GM18870 (cell line): ENCODE measurements at regions not wholly inside any gene's neighbourhood (a gene's known extent, or its start where the extent isn't known, plus 50 kb on each side); places are given as distances from the start of the nearest gene placed in this dataset.

ENCODE experiments used
- ATAC-seq: cut with Tn5 transposase; IDR thresholded peaks from one replicate; pipeline ENCODE4 v1.9.1; 2021; ENCODE audit warnings: moderate library complexity; ENCODE audit not compliant: unreplicated experiment

DNA sequence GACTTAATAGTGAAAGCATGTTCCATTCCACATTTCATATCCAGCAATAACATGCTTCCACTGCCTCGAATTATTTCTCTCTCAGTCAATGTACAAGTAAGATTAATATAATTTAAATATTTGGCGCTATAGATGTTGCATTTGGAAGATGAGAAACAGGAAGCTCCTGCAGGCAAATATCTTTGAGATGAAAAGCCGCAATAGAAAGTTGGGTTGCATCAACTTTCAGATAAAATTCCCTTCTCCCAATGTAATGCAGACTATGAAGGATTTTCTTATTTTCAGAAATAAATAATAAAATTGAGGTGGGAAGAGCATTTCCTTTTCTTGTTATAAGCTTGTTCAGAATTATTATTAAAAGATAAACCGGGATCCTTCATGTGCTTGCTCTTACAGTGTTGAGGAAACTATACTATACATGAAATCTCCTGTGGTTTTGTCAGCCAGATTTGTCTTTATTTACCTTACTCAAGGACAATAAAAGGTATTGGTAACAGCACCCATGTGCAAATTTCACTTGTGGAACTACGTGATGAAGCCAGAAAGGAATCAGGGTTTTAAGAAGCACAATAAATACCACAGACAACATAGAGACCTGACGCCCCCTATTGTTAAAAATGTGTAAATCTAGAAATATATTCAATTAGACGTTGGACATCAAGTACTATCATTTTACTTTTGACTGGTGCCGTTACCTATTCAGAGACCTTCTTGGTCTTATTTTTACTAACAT lies 307.0 kb downstream of the ARPP21 start:
- no peak for ATAC-seq

DNA sequence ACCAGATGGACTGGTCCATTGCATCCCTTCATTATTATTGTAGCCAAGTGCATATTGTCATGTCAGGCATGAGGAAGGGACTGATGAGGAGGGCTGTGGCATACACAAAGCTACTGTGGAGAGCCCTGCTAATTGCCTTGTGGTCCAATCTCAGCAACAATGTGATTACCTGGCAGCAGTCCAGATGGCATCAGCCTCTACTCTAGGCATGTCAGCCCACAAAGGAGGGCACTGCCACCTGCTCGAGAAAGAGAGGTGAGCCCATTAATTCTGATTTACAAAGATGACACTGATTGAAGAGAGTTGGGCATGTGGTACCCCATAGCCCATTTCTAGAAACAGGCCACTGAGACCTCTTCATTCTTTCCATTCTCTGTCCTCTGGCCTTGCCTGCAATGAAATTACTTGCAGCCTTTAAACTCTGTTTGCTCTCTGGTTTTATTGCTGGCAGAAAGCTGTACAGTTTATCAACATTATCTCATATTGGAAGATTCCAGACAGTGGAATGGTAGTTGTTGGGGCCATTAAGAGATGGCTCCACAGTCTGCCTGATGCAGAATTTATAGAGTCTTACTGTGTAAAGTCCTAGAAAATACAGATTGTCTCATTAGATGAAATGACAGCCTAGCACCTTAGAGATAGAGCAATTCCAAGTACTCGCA lies 307.7 kb downstream of the ARPP21 start:
- no peak for ATAC-seq

DNA sequence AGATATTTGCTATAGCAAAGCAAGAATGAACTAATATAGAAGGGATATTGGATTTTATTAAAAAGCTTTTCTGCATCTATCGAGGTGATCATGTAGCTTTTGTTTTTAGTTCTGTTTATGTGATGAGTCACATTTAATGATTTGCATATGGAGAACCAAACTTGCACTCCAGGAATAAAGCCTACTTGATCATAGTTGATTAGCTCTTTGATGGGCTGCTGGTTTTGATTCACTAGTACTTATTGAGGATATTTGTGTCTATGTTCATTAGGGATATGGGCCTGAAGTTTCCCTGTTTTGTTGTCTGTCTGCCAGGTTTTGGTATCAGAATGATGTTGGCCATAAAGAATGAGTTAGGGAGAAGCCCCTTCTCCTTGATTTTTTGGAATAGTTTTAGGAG lies 310.7 kb downstream of the ARPP21 start:
- ATAC-seq, result no peak

DNA sequence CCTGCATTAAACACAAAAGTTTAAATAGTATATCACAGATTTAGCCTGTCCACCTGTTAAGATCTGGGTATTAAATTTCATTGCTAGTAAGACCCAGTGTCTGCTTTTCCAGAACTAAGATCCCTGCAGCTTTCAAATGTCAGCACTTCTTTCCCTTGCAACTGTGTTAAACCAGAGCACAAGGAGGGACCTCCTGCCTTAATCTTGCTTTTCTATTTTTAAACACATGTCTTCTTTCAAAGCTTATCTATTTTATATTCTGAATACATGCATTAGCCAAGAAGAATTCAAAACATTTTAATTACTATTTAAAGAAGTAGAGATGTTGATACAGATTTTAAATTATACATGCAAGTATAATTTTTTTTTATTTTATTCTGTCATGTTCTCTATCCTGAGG lies 315.1 kb downstream of the ARPP21 start:
- ATAC-seq, result no peak

DNA sequence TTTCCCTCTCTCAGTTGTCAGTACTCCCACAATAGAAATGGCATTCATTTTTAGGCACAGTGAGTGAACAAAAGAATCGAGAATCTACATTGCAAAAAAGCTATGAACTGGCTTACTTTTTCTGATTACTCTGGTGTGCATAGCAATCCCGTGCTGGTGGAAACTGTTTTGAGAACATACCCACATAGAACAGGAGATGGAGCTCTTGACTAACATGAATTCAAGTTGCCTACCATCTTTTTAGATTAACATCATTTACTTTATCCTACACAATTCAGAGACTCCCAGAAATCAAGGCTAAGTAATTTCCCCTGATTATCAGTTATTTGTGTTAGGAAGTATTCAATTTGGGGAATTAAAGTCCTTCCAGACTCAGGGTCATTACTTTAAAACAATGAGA lies 326.6 kb downstream of the ARPP21 start:
- ATAC-seq, result no peak

DNA sequence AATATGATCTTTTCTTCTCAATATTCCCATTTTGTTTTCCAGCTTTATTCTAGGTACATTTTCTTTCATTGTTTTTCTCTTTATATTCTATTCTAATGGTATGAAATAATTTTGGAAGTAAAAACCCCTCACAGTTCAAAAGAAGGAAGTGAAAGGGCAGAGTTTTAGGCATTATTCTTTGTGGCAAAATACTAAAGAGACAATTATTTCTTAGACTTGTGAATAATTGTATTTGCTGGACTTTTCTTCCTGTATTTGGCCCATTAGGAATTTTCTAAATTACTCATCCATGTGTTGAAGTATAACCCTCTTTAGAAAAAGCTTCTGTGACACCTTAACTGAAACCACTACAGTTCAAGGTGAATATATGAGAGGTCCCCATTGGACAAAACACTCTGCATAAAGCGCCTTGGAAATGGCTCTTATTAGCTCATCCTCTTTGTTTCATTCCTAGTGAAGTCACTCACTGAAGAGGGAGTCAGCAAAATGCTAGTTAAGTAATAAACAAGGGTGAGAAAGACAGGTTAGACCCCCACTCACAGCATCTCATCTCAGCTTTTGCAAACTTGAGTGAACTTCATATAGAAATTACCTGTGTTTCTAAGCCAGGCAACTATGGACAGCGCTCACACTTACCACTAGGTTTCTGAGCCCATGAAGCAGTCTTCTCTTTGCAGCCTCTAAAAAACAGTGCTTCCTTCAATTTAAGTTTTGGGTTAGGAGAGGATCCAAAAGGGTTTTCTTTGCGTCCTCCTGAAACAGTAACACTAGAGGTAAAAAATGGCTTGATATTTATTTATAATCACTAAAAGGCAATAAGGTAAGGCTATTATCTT lies 327.5 kb downstream of the ARPP21 start:
- ATAC-seq, result no peak

DNA sequence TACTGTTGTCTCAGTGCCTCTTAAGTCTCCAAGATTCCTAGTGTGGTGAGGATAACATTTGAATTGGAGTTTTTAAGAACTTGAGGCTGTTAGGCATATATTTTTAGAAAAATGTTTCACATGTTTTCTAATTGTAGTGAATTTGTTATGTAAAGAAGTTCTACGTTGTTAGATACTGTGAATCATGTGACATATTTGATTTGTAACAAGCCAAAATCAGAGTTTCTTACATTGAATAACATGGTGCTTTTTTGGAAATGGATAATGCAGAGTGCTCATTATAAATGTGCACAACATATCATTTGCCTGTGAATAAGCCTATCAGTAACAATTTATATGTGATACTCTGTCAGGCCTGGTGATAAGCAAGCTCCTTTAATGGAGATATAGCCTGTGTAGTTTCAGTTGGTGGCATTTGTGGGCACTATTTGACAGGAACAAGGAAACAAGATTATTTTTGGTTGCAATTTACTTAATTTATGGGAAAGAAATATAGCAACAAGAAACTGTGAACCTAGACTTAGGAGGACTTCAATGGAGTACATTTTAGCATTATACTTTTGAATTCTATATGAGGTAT lies 328.8 kb downstream of the ARPP21 start:
- ATAC-seq, result no peak

DNA sequence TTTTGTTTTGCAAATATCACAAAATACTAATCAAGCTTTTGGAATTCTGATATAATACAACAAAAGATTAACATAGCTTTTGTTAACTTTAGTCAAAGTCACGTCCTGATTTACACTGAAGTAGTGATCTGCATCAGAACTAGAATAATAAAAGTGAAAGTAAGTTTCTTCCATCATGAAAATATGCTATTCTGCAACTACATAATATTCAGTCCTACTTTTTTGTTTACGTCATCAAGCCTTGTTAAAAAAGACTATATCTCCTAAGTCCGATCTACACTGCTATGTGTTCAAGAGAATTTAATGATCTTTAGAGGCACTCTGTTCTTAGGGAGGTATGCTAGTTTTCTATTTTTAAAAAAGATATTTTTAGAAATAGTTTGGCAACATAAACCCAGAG lies 330.1 kb downstream of the ARPP21 start:
- ATAC-seq, result no peak

DNA sequence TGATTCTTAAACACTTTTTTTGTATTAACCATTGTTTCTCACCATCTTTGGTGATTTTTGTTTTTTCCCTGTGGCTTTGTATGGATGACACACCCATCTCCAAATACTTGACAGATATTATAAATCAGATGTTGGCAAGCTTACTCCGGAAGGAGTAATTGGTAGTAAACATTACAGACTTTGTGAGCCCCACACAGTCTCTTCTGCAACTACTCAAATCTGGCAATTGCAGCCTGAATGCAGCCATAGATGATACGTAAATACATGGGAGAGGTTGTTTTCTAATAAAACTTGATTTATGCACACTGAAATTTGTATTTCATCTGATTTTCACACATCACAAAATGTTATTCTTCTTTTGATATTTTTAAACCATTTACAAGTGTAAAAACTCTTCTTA lies 331.5 kb downstream of the ARPP21 start:
- no peak for ATAC-seq

DNA sequence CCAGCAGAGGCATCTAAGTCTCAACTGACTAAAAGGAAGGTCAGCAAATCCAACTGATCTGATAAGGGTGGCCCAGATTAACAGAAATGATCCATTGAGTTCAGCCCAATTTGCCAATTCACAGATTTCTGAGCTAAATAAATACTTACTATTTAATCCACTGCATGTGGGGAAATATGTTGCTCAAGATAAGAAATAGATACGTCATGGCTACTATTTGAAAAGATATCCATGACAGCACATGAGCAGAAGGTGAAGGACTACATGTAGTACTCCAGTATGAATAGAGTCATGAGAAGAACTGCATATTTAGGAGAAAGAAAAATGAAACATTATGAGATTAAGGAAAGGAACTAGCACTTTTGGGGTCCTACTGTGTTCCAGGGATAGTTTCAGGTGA lies 332.4 kb downstream of the ARPP21 start:
- ATAC-seq, result no peak

DNA sequence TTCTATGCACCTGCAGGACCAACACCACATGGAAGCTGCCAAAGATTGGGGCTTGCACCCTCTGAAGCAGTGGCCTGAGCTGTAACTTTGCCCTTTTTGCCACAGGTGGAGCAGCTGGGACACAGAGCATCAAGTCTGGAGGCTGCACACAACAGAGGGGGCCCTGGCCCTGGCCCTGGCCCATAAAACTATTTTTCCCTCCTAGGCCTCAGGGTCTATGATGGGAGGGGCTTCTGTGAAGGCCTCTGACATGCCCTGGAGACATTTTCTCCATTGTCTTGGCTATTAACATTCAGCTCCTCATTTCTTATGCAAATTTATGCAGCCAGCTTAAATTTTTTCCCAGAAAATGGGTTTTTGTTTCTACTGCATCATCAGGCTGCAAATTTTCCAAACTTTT lies 335.5 kb downstream of the ARPP21 start:
- ATAC-seq, result no peak

DNA sequence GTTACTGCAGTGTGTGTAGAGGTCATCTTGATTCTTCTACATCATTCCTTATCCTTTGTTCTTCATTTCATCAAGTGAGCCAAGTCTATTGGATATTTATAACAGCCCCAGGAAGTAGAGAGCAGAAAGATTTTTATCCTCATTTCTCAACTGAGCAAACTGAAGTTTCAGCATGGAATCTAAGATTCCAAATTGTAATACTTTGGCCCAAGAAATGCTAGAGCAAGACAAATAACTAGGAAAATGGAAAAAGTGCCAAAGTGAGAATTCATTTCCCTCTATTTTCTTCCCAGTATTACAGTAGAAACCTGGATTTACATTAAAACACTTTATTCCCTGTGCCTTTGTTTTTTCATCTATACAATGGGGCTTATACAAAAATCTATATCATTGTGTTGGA lies 346.8 kb downstream of the ARPP21 start:
- ATAC-seq, result no peak

DNA sequence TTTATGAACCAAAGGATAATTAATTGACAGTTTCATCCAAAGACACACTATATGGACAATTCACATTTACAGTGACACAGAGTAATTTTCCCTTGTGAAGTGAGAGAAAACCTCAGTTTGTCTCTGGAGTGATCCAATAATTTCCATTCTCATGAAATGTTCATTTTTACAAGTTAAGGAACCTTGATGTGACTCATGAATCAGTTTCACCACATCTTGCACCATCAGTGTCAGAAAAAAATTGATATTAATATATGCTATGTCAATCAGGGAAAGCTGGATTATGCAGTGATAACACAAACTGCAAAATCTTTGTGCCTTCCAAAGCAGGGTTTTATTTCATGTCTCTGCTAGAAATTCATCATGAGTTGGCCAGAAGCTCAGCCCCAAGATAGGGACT lies 348.1 kb downstream of the ARPP21 start:
- ATAC-seq, result no peak

DNA sequence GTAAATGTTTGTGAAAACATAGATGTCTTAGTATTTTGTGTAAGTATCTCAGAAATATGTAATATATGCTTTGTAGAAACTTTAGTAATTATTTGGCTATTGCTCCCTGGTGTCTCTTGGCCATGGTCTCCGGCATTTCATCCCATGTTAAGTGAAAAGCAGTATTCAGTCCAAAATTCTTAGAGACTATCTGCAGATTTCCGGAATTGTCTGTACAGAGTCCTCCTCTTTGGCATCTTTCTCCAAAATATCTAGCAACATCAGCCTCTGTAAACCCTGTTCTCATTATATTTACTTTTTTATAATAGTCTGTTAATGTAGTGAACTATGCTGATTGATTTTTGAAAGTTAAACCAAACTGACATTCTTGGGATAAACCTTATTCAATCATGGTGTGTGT lies 352.7 kb downstream of the ARPP21 start:
- no peak for ATAC-seq

DNA sequence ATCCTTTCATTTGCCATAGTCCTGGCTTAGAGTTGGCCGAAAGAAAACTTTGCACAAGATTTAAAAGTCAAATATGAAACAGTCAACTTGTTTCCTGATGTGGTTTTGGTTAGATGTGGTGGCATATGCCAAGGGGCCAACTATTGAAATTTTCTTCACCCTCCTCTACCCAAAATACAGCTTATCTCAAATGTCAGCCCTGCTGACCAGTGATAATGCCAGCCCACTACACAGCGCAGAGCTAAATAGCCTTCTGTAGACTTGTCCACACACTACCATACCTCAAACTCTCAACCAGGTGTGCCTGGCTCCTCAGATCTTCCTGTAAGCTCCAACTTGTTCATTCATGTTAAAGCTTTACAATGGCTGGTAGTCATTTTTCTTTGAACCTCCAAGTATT lies 368.5 kb upstream of the STAC start:
- no peak for ATAC-seq

DNA sequence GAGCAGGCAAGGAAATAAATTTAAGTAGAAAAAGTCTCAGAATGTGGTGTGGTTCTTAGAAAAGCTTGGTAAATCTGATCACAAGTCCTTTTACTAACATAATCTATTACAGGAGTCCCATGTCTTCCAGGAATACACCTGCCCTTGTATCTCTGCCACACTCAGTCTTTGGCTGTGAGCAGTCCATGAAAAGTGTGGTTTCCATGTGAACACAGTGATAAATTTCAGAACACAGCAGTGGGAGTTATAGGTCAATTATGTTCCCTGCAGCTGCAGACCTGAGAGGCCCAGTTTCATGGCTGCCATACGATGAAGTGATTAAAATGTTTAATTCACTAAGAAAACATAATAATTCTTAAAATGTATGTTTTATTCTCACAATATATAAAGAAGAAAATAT lies 366.9 kb upstream of the STAC start:
- no peak for ATAC-seq

DNA sequence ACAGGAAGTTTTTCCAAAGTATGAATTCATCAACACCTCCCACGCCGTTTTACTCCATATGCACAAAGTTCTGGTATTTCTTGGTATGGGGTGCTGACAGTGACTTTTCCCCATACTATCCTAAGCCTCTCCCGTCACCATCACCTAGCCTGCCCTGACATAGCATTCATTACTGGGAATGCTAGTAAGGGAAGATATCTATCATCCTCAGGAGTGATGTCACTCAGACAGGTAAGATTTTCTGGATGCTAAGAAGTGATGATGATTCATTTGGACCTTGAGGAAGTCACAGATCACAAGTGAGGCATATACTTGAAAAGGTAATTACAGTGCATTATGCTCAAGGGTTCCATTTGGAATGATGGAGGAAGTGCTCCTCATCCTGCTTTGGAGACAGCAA lies 355.1 kb upstream of the STAC start:
- ATAC-seq, result no peak

DNA sequence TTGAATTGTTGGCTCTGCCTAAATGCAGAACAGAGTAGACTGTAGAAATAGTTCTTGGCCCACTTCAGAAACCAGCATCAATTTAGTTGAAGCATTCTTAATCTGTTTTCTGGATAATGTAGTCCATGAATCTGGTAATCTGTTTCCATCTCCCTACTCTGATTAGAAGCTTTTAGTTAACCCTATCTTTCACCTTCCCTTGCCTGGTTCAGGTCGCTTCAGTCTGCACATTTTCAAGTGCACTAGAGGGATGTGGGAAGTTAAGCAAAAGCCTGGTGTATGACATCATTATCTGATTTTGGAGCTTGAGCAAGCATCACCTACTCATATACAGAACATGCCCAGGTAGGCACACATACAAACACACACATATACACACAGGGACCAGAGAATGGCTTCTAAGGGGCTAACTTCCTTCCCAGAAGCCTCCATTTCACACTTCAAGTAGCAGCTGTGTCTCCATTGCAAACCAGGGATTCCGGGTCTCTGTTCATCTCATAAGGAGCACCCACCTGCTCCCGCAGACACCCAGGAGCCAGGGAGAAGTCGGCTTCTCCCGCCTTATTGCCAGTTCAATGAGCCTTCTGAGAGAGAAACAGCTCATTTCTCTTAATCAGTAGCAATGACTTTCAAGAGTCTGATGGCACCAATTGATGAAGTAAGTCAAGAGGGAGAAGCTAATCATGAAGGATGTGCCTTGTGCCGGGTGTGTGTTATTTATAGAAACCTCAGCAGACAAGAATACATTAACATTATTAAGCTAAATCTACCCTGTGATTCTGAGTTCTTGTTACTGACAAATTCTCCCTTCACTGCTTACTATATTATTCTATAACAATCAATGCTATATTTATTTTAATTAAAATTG lies 347.9 kb upstream of the STAC start:
- no peak for ATAC-seq

DNA sequence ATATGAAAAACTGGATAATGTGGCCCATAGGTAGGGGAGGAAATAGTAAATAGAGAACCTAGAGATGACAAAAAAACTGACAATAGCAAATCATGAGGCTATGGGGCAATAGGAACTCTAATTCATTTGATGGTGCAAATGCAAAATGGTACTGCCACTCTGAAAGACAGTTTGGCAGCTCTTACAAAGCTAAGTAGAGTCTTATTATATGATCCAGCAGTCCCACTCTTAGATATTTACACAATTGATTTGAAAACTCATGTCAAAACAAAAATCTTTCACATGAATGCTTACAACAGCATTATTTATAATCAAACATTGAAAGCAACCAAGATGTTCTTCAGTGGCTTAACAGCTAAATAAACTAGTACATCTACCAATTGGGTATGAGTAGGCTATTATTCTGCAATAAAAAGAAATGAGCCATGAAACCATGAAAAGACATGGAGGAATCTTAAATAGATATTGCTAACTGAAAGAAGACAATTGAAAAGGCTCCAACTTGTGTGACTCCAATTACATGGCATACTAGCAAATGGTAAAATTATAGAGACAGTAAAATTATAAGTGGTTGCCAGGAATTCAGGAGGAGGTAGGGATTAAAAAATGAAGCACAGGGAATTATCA lies 321.8 kb upstream of the STAC start:
- no peak for ATAC-seq

DNA sequence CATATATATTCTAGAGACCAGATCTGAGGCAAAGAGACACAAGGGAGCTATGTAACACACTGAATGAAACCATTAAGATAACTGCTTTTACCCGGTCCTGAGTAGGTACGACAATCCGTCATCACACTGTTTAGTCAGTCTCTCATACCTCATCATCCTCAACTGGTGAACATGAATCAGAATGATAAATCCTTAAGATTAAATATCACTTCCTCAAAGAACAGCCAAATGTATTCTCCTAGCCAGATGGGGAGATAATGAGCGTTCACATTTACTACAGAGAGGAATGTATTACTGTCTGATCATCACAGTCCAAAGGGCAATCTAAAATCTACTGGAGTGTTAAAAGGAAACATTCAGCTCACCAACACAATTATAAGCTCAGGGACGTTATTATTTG lies 319.4 kb upstream of the STAC start:
- no peak for ATAC-seq
